ENCODE measurements at regions not wholly inside any gene's neighbourhood (a gene's known extent, or its start where the extent isn't known, plus 50 kb on each side); places are given as distances from the start of the nearest gene placed in this dataset.

GRCh38 chr13:88925954-88926353 lies 1254.8 kb downstream of the SLITRK5 start:
- no peak for TF ChIP-seq EZH2 (IDR thresholded peaks at IDR 0.05)
- no peak for TF ChIP-seq POLR2AphosphoS5 (IDR thresholded peaks at IDR 0.05; ENCODE audit: borderline replicate concordance, low read depth, low read length)
